Keratinocyte (primary cell): ENCODE measurements at regions not wholly inside any gene's neighbourhood (a gene's known extent, or its start where the extent isn't known, plus 50 kb on each side); places are given as distances from the start of the nearest gene placed in this dataset.

Experiments used
- DNase-seq: peaks from one replicate; pipeline ENCODE4 v3.0.0-alpha.2; 2011; ENCODE audit warnings: low read depth, missing footprints, low spot score
- FAIRE-seq: peaks from 2 replicates; lab custom pipeline; 2011; peaks lifted over from hg19 to GRCh38; lab: Jason Lieb, UNC
- H2AFZ ChIP-seq: 2 replicates; pipeline ENCODE4 v1.6.0; 2012; ENCODE audit warnings: low read length, control low read depth, inconsistent platforms; ENCODE audit not compliant: control insufficient read depth
- H3K27ac ChIP-seq: 2 replicates; pipeline ENCODE4 v1.5.1; 2011; ENCODE audit warnings: low read length; ENCODE audit not compliant: control insufficient read depth, insufficient read depth
- H3K27me3 ChIP-seq: 3 replicates; pipeline ENCODE4 v1.6.0; 2011; ENCODE audit warnings: low read length; ENCODE audit not compliant: control insufficient read depth, insufficient read depth; ENCODE audit errors: extremely low read depth
- H3K36me3 ChIP-seq, 2 experiments: 2 replicates in 1 of 2; 3 replicates in 1 of 2; pipeline ENCODE4 v1.5.1; 2011; ENCODE audit warnings: low read length in 2 of 2, mild to moderate bottlenecking in 1 of 2; ENCODE audit not compliant: control insufficient read depth in 2 of 2, insufficient read depth in 2 of 2; ENCODE audit errors: extremely low read depth in 1 of 2
- H3K4me1 ChIP-seq: 3 replicates; pipeline ENCODE4 v1.5.1; 2011; ENCODE audit warnings: low read length; ENCODE audit not compliant: control insufficient read depth, insufficient read depth; ENCODE audit errors: extremely low read depth
- H3K4me2 ChIP-seq: 3 replicates; pipeline ENCODE4 v1.6.0; 2011; ENCODE audit warnings: low read depth, low read length; ENCODE audit not compliant: control insufficient read depth, insufficient read depth; ENCODE audit errors: extremely low read depth
- H3K4me3 ChIP-seq, 3 experiments: fragments of 200-600 bp in 1 of 3; sonication (generic) in 1 of 3; 2 replicates in 2 of 3; 3 replicates in 1 of 3; pipeline ENCODE4 v1.5.1; 2011 to 2016; ENCODE audit warnings: low read length in 3 of 3, mild to moderate bottlenecking in 3 of 3, control low read depth in 2 of 3, inconsistent platforms in 1 of 3, low read depth in 1 of 3, mixed read lengths in 1 of 3, mixed run types in 1 of 3, moderate library complexity in 1 of 3; ENCODE audit not compliant: control insufficient read depth in 2 of 3, insufficient read depth in 2 of 3; ENCODE audit errors: extremely low read depth in 1 of 3
- H3K79me2 ChIP-seq: 2 replicates; pipeline ENCODE4 v1.6.0; 2012; ENCODE audit warnings: low read length; ENCODE audit not compliant: control insufficient read depth, insufficient read depth
- H3K9ac ChIP-seq: 3 replicates; pipeline ENCODE4 v1.6.0; 2011; ENCODE audit warnings: low read length; ENCODE audit not compliant: control insufficient read depth, insufficient read depth; ENCODE audit errors: extremely low read depth
- H3K9me1 ChIP-seq: 3 replicates; pipeline ENCODE4 v1.6.0; 2011; ENCODE audit warnings: low read length; ENCODE audit not compliant: control insufficient read depth, insufficient read depth; ENCODE audit errors: extremely low read depth
- H3K9me3 ChIP-seq: 2 replicates; pipeline ENCODE4 v1.5.1; 2012; ENCODE audit warnings: low read depth, low read length; ENCODE audit not compliant: control insufficient read depth
- H4K20me1 ChIP-seq: 3 replicates; pipeline ENCODE4 v1.6.0; 2011; ENCODE audit warnings: low read length; ENCODE audit not compliant: control insufficient read depth, insufficient read depth; ENCODE audit errors: extremely low read depth
- EZH2 ChIP-seq: IDR thresholded peaks from one replicate; pipeline ENCODE4 v1.6.1; 2012; ENCODE audit warnings: inconsistent platforms, mild to moderate bottlenecking, low read length, moderate library complexity
- dilution Hi-C: fragments of 300-500 bp; cut with MboI; formaldehyde crosslinking; loops from one replicate; pipeline ENCODE4 v1.7.0; 2020; ENCODE audit warnings: low sequenced_read_pairs; ENCODE audit not compliant: extremely low pct_ligation_motif_present
- TF ChIP-seq, protein P1 (sequence below), 3 experiments: IDR thresholded peaks in 1 of 3; conservative IDR thresholded peaks in 1 of 3; optimal IDR thresholded peaks in 1 of 3; 2 replicates in 2 of 3; 3 replicates in 1 of 3; pipeline versions ENCODE3 to v1.5.1; 2011; ENCODE audit warnings: low read length in 3 of 3, mild to moderate bottlenecking in 3 of 3, moderate library complexity in 2 of 3, control low read depth in 1 of 3, inconsistent platforms in 1 of 3; ENCODE audit not compliant: insufficient read depth in 2 of 3; ENCODE audit errors: extremely low read depth in 1 of 3

DNA sequence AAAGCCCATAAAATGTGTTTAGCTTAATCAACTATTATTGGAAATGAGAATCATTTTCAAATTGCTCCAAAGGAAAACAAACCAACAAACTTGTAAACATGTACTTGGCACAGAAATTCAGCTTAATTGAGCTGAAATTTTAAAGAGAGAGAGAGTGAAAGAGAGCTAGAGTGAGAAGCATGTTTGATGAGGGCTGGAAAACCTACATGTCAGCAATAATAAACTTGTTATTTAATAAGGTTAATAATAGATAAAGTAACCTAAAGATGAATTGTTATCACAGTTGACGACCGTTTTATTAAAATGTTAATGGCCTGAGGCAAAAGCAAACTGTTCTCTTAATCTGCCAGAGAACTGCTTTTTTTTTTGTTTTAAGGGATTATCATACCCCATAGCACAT, 496.1 kb downstream of the RNF144B start:
- no peak for DNase-seq
- Histone ChIP-seq H3K4me1 (no peaks in the 10 kb centered on the region), H3K4me2 (no peak overlapping the region), H4K20me1 (no peaks in the 10 kb centered on the region), H3K79me2 (no peaks in the 10 kb centered on the region), H2AFZ (no peak overlapping the region), H3K9me1 (no peaks in the 10 kb centered on the region), H3K9me3 (no peaks in the 10 kb centered on the region), H3K9ac (no peak overlapping the region), H3K36me3 (no peaks in the 10 kb centered on the region), H3K4me3 (no peak overlapping the region), H3K27me3 (no peaks in the 10 kb centered on the region), H3K27ac (no peak overlapping the region)
- dilution Hi-C loops: no loop called here
- TF ChIP-seq, protein P1, sequence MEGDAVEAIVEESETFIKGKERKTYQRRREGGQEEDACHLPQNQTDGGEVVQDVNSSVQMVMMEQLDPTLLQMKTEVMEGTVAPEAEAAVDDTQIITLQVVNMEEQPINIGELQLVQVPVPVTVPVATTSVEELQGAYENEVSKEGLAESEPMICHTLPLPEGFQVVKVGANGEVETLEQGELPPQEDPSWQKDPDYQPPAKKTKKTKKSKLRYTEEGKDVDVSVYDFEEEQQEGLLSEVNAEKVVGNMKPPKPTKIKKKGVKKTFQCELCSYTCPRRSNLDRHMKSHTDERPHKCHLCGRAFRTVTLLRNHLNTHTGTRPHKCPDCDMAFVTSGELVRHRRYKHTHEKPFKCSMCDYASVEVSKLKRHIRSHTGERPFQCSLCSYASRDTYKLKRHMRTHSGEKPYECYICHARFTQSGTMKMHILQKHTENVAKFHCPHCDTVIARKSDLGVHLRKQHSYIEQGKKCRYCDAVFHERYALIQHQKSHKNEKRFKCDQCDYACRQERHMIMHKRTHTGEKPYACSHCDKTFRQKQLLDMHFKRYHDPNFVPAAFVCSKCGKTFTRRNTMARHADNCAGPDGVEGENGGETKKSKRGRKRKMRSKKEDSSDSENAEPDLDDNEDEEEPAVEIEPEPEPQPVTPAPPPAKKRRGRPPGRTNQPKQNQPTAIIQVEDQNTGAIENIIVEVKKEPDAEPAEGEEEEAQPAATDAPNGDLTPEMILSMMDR (optimal IDR thresholded peaks at IDR 0.05 in 1 of 3, IDR thresholded peaks at IDR 0.05 in 1 of 3, conservative IDR thresholded peaks at IDR 0.05 in 1 of 3; ENCODE audit: extremely low read depth in 1 of 3, insufficient read depth in 2 of 3, low read length in 3 of 3): no peak
- TF ChIP-seq EZH2: no peak
- FAIRE-seq: no peak

DNA sequence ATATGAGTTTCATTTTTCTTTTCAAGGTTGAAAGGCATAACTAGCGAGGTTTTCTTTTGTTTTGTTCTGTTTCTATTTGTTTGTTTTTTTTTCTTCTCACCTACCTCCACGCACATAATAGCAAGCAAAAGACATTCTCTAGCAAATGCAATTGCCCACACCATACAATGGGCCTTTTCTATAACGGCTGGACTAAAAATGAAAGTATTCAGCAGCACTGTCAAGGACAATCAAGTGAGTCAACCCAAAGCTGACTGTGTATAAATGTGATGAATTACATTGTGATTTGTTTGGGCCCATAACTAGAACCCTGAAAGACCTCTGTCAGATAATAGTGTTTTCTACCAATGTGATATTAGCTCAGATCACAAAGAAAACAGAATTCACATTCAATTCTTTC, 496.7 kb downstream of the RNF144B start:
- H3K4me3 ChIP-seq: no peak overlapping the region
- H2AFZ ChIP-seq: no peak overlapping the region
- no peaks in the 10 kb centered on the region for H3K9me3 ChIP-seq
- no peaks in the 10 kb centered on the region for H4K20me1 ChIP-seq
- no peak for TF ChIP-seq EZH2
- TF ChIP-seq, protein P1 (optimal IDR thresholded peaks at IDR 0.05 in 1 of 3, IDR thresholded peaks at IDR 0.05 in 1 of 3, conservative IDR thresholded peaks at IDR 0.05 in 1 of 3; ENCODE audit: extremely low read depth in 1 of 3, insufficient read depth in 2 of 3, low read length in 3 of 3): no peak
- no peak for FAIRE-seq
- no peaks in the 10 kb centered on the region for H3K4me1 ChIP-seq
- dilution Hi-C loops: no loop called here
- H3K36me3 ChIP-seq: no peaks in the 10 kb centered on the region
- no peaks in the 10 kb centered on the region for H3K9me1 ChIP-seq
- H3K27ac ChIP-seq: no peak overlapping the region
- no peak overlapping the region for H3K9ac ChIP-seq
- no peaks in the 10 kb centered on the region for H3K27me3 ChIP-seq
- no peaks in the 10 kb centered on the region for H3K79me2 ChIP-seq
- H3K4me2 ChIP-seq: no peak overlapping the region
- no peak for DNase-seq
